H9 (cell line): ENCODE measurements at regions not wholly inside any gene's neighbourhood (a gene's known extent, or its start where the extent isn't known, plus 50 kb on each side); places are given as distances from the start of the nearest gene placed in this dataset.

Experiments
- DNase-seq: peaks from one replicate; pipeline ENCODE4 v3.0.0-alpha.2; 2017
- H2AFZ ChIP-seq: one replicate; pipeline ENCODE4 v1.6.1; 2013; ENCODE audit warnings: mild to moderate bottlenecking, low read length, control low read depth, moderate library complexity
- H2AK5ac ChIP-seq: 2 replicates; pipeline ENCODE4 v1.6.1; 2013; ENCODE audit warnings: low read length, control low read depth, mixed read lengths; ENCODE audit not compliant: insufficient read length
- H2BK120ac ChIP-seq: one replicate; pipeline ENCODE4 v1.6.1; 2013; ENCODE audit warnings: low read depth, mild to moderate bottlenecking, low read length, control low read depth, inconsistent platforms; ENCODE audit not compliant: poor library complexity, severe bottlenecking
- H2BK12ac ChIP-seq: 2 replicates; pipeline ENCODE4 v1.6.1; 2013; ENCODE audit warnings: low read length, control low read depth, mixed read lengths, low read depth; ENCODE audit not compliant: insufficient read length
- H2BK15ac ChIP-seq: 2 replicates; pipeline ENCODE4 v1.6.1; 2013; ENCODE audit warnings: low read depth, low read length, control low read depth
- H2BK20ac ChIP-seq: one replicate; pipeline ENCODE4 v1.6.1; 2013; ENCODE audit warnings: low read depth, mild to moderate bottlenecking, low read length, control low read depth, inconsistent platforms; ENCODE audit not compliant: poor library complexity, severe bottlenecking
- H2BK5ac ChIP-seq: 2 replicates; pipeline ENCODE4 v1.6.1; 2013; ENCODE audit warnings: low read length, control low read depth, mixed read lengths; ENCODE audit not compliant: insufficient read length
- H3K14ac ChIP-seq: 2 replicates; pipeline ENCODE4 v1.6.1; 2013; ENCODE audit warnings: low read length, control low read depth; ENCODE audit not compliant: insufficient read depth
- H3K18ac ChIP-seq: 2 replicates; pipeline ENCODE4 v1.6.1; 2013; ENCODE audit warnings: low read depth, mild to moderate bottlenecking, mixed read lengths, low read length, control low read depth; ENCODE audit not compliant: insufficient read length
- H3K23ac ChIP-seq: 2 replicates; pipeline ENCODE4 v1.6.1; 2013; ENCODE audit warnings: low read length, control low read depth, mixed read lengths, low read depth; ENCODE audit not compliant: insufficient read length
- H3K23me2 ChIP-seq: 2 replicates; pipeline ENCODE4 v1.6.1; 2013; ENCODE audit warnings: low read depth, mild to moderate bottlenecking, mixed read lengths, low read length, control low read depth; ENCODE audit not compliant: insufficient read length, poor library complexity, severe bottlenecking
- H3K27ac ChIP-seq: 2 replicates; pipeline ENCODE4 v1.5.1; 2013; ENCODE audit warnings: low read length, control low read depth, mixed read lengths, low read depth; ENCODE audit not compliant: insufficient read length
- H3K27me3 ChIP-seq: 2 replicates; pipeline ENCODE4 v1.6.1; 2013; ENCODE audit warnings: low read length, control low read depth, inconsistent platforms; ENCODE audit not compliant: insufficient read depth
- H3K4ac ChIP-seq: 2 replicates; pipeline ENCODE4 v1.6.1; 2013; ENCODE audit warnings: low read depth, mild to moderate bottlenecking, control low read depth, inconsistent platforms, low read length, moderate library complexity
- H3K4me1 ChIP-seq: 2 replicates; pipeline ENCODE4 v1.6.1; 2013; ENCODE audit warnings: low read length, control low read depth, inconsistent platforms; ENCODE audit not compliant: insufficient read depth
- H3K4me2 ChIP-seq: 2 replicates; pipeline ENCODE4 v1.6.1; 2013; ENCODE audit warnings: low read length, control low read depth, mixed read lengths; ENCODE audit not compliant: insufficient read length, insufficient read depth
- H3K56ac ChIP-seq: 2 replicates; pipeline ENCODE4 v1.6.1; 2013; ENCODE audit warnings: low read depth, mild to moderate bottlenecking, mixed read lengths, low read length, control low read depth; ENCODE audit not compliant: insufficient read length
- H3K79me1 ChIP-seq: 2 replicates; pipeline ENCODE4 v1.6.1; 2013; ENCODE audit warnings: low read depth, mild to moderate bottlenecking, moderate library complexity, low read length, control low read depth, inconsistent platforms; ENCODE audit not compliant: insufficient read depth, poor library complexity, severe bottlenecking
- H3K79me2 ChIP-seq: 2 replicates; pipeline ENCODE4 v1.6.1; 2013; ENCODE audit warnings: low read length, control low read depth, inconsistent platforms; ENCODE audit not compliant: insufficient read depth
- H3K9ac ChIP-seq: 2 replicates; pipeline ENCODE4 v1.6.1; 2013; ENCODE audit warnings: low read length, control low read depth, mixed read lengths; ENCODE audit not compliant: insufficient read length; ENCODE audit errors: extremely low read depth
- H3K9me3 ChIP-seq: one replicate; pipeline ENCODE4 v1.6.1; 2013; ENCODE audit warnings: low read depth, low read length, inconsistent platforms; ENCODE audit not compliant: control insufficient read depth
- H3T11ph ChIP-seq: one replicate; pipeline ENCODE4 v1.6.1; 2013; ENCODE audit warnings: mild to moderate bottlenecking, low read length, control low read depth, inconsistent platforms
- H4K20me1 ChIP-seq: one replicate; pipeline ENCODE4 v1.6.1; 2013; ENCODE audit not compliant: control insufficient read depth, insufficient read length, insufficient read depth
- H4K5ac ChIP-seq: 2 replicates; pipeline ENCODE4 v1.6.1; 2013; ENCODE audit warnings: low read depth, mild to moderate bottlenecking, mixed read lengths, low read length, control low read depth; ENCODE audit not compliant: insufficient read length
- H4K8ac ChIP-seq: replicated peaks from 2 replicates; pipeline ENCODE4 v1.6.1; 2013; ENCODE audit warnings: low read length, control low read depth, mixed read lengths, low read depth; ENCODE audit not compliant: insufficient read length
- H4K91ac ChIP-seq: 2 replicates; pipeline ENCODE4 v1.6.1; 2013; ENCODE audit warnings: low read depth, mild to moderate bottlenecking, moderate library complexity, mixed read lengths, low read length, control low read depth; ENCODE audit not compliant: insufficient read length
- H3K27ac Mint-ChIP-seq, 3 experiments: 2 replicates in 2 of 3; 3 replicates in 1 of 3; pipeline ENCODE4 v1.8.0; 2020 to 2021; ENCODE audit warnings: mixed read lengths in 3 of 3, mild to moderate bottlenecking in 1 of 3, moderate library complexity in 1 of 3
- H3K27me3 Mint-ChIP-seq: 2 replicates; pipeline ENCODE4 v1.8.0; 2021; ENCODE audit warnings: low read depth, mild to moderate bottlenecking, moderate library complexity, mixed read lengths
- H3K36me3 Mint-ChIP-seq, 3 experiments: 2 replicates in 2 of 3; 3 replicates in 1 of 3; pipeline ENCODE4 v1.8.0; 2020 to 2021; ENCODE audit warnings: low read depth in 3 of 3, mixed read lengths in 3 of 3; ENCODE audit not compliant: insufficient read depth in 1 of 3
- H3K4me1 Mint-ChIP-seq, 2 experiments: 2 replicates each; pipeline ENCODE4 v1.8.0; 2020; ENCODE audit warnings: mixed read lengths in 2 of 2
- H3K4me3 Mint-ChIP-seq, 2 experiments: 2 replicates in 1 of 2; 3 replicates in 1 of 2; pipeline ENCODE4 v1.8.0; 2020 to 2021; ENCODE audit warnings: mild to moderate bottlenecking in 2 of 2, mixed read lengths in 2 of 2, moderate library complexity in 1 of 2
- H3K9me3 Mint-ChIP-seq, 2 experiments: 2 replicates in 1 of 2; 3 replicates in 1 of 2; pipeline ENCODE4 v1.8.0; 2020; ENCODE audit warnings: mild to moderate bottlenecking in 2 of 2, mixed read lengths in 2 of 2, moderate library complexity in 1 of 2
- TF ChIP-seq, protein P1 (sequence below): fragments of 200-600 bp; sonication (generic); conservative IDR thresholded peaks from 3 replicates; pipeline ENCODE4 v1.8.0; 2021; ENCODE audit warnings: antibody characterized with exemption, mild to moderate bottlenecking

DNA sequence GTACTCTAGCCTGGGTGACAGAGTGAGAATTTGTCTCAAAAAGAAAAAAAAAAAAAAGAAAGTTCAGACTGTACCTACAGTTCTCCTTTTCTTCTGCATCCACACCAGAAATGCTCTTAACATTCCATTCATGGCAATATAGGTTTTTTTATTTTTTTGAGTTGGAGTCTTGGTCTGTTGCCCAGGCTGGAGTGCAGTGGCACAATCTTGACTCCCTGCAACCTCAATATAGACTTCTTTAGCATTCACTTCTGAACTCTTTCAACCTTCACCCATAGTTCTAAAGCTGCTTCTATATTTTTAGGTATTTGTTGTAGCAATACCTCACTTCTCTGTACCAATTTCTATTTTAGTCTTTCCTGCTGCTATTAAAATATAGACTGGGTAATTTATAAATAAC is 1095.7 kb downstream of the FLRT2 start:
- H3K4me1 ChIP-seq = no peaks in the 10 kb centered on the region
- no peak overlapping the region for H3K4ac ChIP-seq
- H3K79me2 ChIP-seq = no peaks in the 10 kb centered on the region
- Mint-ChIP-seq H3K27ac (no peak overlapping the region), H3K9me3 (peaks cover 0 to 3% of the 10 kb centered on the region in 2 experiments; a peak in 2 of 5 replicates), H3K4me3 (no peak overlapping the region), H3K27me3 (no peaks in the 10 kb centered on the region), H3K4me1 (no peaks in the 10 kb centered on the region; a peak in 1 of 4 replicates), H3K36me3 (no peaks in the 10 kb centered on the region)
- H2BK15ac ChIP-seq = no peak overlapping the region
- no peaks in the 10 kb centered on the region for H3K9me3 ChIP-seq
- no peak overlapping the region for H4K8ac ChIP-seq
- no peak overlapping the region for H3K27ac ChIP-seq
- no peak overlapping the region for H3K4me2 ChIP-seq
- H3K23me2 ChIP-seq = no peaks in the 10 kb centered on the region
- no peaks in the 10 kb centered on the region for H3K27me3 ChIP-seq
- H3K18ac ChIP-seq = no peak overlapping the region
- H3K9ac ChIP-seq = no peak overlapping the region
- no peak overlapping the region for H2BK5ac ChIP-seq
- no peak overlapping the region for H3K23ac ChIP-seq
- no peak overlapping the region for H2BK20ac ChIP-seq
- no peak overlapping the region for H3K56ac ChIP-seq
- H3K14ac ChIP-seq = no peak overlapping the region
- H2AFZ ChIP-seq = no peak overlapping the region
- DNase-seq = no peak
- no peaks in the 10 kb centered on the region for H4K20me1 ChIP-seq
- no peak overlapping the region for H2AK5ac ChIP-seq
- H3K79me1 ChIP-seq = no peaks in the 10 kb centered on the region
- no peak overlapping the region for H2BK120ac ChIP-seq
- no peak overlapping the region for H4K5ac ChIP-seq
- TF ChIP-seq, protein P1, sequence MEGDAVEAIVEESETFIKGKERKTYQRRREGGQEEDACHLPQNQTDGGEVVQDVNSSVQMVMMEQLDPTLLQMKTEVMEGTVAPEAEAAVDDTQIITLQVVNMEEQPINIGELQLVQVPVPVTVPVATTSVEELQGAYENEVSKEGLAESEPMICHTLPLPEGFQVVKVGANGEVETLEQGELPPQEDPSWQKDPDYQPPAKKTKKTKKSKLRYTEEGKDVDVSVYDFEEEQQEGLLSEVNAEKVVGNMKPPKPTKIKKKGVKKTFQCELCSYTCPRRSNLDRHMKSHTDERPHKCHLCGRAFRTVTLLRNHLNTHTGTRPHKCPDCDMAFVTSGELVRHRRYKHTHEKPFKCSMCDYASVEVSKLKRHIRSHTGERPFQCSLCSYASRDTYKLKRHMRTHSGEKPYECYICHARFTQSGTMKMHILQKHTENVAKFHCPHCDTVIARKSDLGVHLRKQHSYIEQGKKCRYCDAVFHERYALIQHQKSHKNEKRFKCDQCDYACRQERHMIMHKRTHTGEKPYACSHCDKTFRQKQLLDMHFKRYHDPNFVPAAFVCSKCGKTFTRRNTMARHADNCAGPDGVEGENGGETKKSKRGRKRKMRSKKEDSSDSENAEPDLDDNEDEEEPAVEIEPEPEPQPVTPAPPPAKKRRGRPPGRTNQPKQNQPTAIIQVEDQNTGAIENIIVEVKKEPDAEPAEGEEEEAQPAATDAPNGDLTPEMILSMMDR = no peak
- H3T11ph ChIP-seq = no peak overlapping the region
- no peak overlapping the region for H2BK12ac ChIP-seq
- no peak overlapping the region for H4K91ac ChIP-seq
